Natural killer cell (primary cell): ENCODE measurements at regions not wholly inside any gene's neighbourhood (a gene's known extent, or its start where the extent isn't known, plus 50 kb on each side); places are given as distances from the start of the nearest gene placed in this dataset.

ENCODE experiments used
- ATAC-seq, 3 donors: fragments of 150-1000 bp in 2 of 3; fragments of 200-7000 bp in 1 of 3; cut with Tn5 transposase; 1 replicate in 1 of 3; 2 replicates in 2 of 3; pipeline ENCODE4 v1.10.0; 2021; ENCODE audit warnings: mild to moderate bottlenecking in 2 of 3, moderate library complexity in 2 of 3
- DNase-seq, 2 donors: peaks; one replicate each; pipeline versions ENCODE4 v3.0.0 to v3.0.0-alpha.2; 2013 to 2021; ENCODE audit warnings: mixed read lengths in 1 of 2
- H3K27ac ChIP-seq: one replicate; pipeline ENCODE4 v1.5.1; 2013; ENCODE audit warnings: mild to moderate bottlenecking, low read length
- H3K27me3 ChIP-seq: one replicate; pipeline ENCODE4 v1.6.1; 2013; ENCODE audit warnings: low read length; ENCODE audit not compliant: control insufficient read depth, insufficient read depth
- H3K36me3 ChIP-seq: one replicate; pipeline ENCODE4 v1.6.1; 2013; ENCODE audit warnings: low read length; ENCODE audit not compliant: control insufficient read depth, insufficient read depth
- H3K4me1 ChIP-seq: one replicate; pipeline ENCODE4 v1.6.1; 2013; ENCODE audit warnings: low read length; ENCODE audit not compliant: control insufficient read depth, insufficient read depth
- H3K4me3 ChIP-seq: one replicate; pipeline ENCODE4 v1.5.1; 2013; ENCODE audit warnings: low read length
- H3K9me3 ChIP-seq: one replicate; pipeline ENCODE4 v1.6.1; 2013; ENCODE audit warnings: low read length; ENCODE audit not compliant: control insufficient read depth, insufficient read depth
- H3K27ac Mint-ChIP-seq, 2 donors: one replicate each; pipeline ENCODE4 v1.8.0; 2022; ENCODE audit warnings: mild to moderate bottlenecking in 2 of 2, mixed read lengths in 2 of 2, moderate library complexity in 1 of 2
- H3K27me3 Mint-ChIP-seq, 2 donors: one replicate each; pipeline ENCODE4 v1.8.0; 2022; ENCODE audit warnings: low read depth in 2 of 2, mixed read lengths in 2 of 2
- H3K36me3 Mint-ChIP-seq: one replicate; pipeline ENCODE4 v1.8.0; 2022; ENCODE audit warnings: mixed read lengths
- H3K4me1 Mint-ChIP-seq, 2 donors: one replicate each; pipeline ENCODE4 v1.8.0; 2022; ENCODE audit warnings: mixed read lengths in 2 of 2
- H3K4me3 Mint-ChIP-seq: one replicate; pipeline ENCODE4 v1.8.0; 2022; ENCODE audit warnings: mild to moderate bottlenecking, moderate library complexity, mixed read lengths
- H3K9me3 Mint-ChIP-seq, 2 donors: one replicate each; pipeline ENCODE4 v1.8.0; 2022; ENCODE audit warnings: mixed read lengths in 2 of 2
- CTCF ChIP-seq: fragments of 200-600 bp; IDR thresholded peaks from one replicate; pipeline ENCODE4 v1.8.0; 2022; ENCODE audit warnings: antibody characterized with exemption
- WGBS: methylation state at CpG from one replicate; pipeline ENCODE4 v1.1.7; 2013; ENCODE audit warnings: missing lambda C conversion rate; ENCODE audit not compliant: insufficient coverage; 5-methylcytosine and 5-hydroxymethylcytosine counted together
- intact Hi-C: fragments of 100-400 bp; cut with micrococcal nuclease; formaldehyde crosslinking; loops from one replicate; pipeline ENCODE4 v1.14.2; 2022

- no peaks in the 10 kb centered on the region for H3K9me3 Mint-ChIP-seq
- no peaks in the 10 kb centered on the region for H3K9me3 ChIP-seq
- intact Hi-C loops = no loop called here
- peaks cover 0 to 4% of the 10 kb centered on the region in 2 donors for H3K27me3 Mint-ChIP-seq
- H3K4me3 Mint-ChIP-seq = no peak overlapping the region
- H3K36me3 Mint-ChIP-seq = no peaks in the 10 kb centered on the region
- H3K4me3 ChIP-seq = no peak overlapping the region
- no peaks in the 10 kb centered on the region for H3K4me1 ChIP-seq
- no peak overlapping the region for H3K27ac ChIP-seq
- DNase-seq (no peak), ATAC-seq (no peak)
- 23% methylated on average over 7 of the region's 7 CpGs for whole genome bisulfite sequencing
- TF ChIP-seq CTCF = no peak
- H3K27ac Mint-ChIP-seq = no peak overlapping the region
- no peaks in the 10 kb centered on the region for H3K36me3 ChIP-seq
- H3K27me3 ChIP-seq = no peaks in the 10 kb centered on the region
- no peaks in the 10 kb centered on the region for H3K4me1 Mint-ChIP-seq
Observed at GRCh38 chr9:111276431-111277128, 53.4 kb downstream of the OR2K2 start.

GRCh38 chr9:111274737-111275136 lies 55.3 kb downstream of the OR2K2 start:
- intact Hi-C loops = loop anchor here (1.0 kb wide), 1 partner anchor 14 kb away; no protein-coding TSS in a partner anchor
- H3K4me3 Mint-ChIP-seq = no peak overlapping the region

GRCh38 chr9:111272581-111272980 lies 57.4 kb downstream of the OR2K2 start:
- Mint-ChIP-seq H3K27me3 (peaks cover 0 to 6% of the 10 kb centered on the region in 2 donors), H3K4me3 (no peak overlapping the region), H3K27ac (no peak overlapping the region), H3K36me3 (no peaks in the 10 kb centered on the region), H3K4me1 (no peaks in the 10 kb centered on the region), H3K9me3 (peaks cover 0 to 4% of the 10 kb centered on the region in 2 donors)
- H3K9me3 ChIP-seq = no peaks in the 10 kb centered on the region
- WGBS = no CpG with 5 or more reads among the region's 4 CpGs
- no peak overlapping the region for H3K27ac ChIP-seq
- intact Hi-C loops = no loop called here
- no peaks in the 10 kb centered on the region for H3K36me3 ChIP-seq
- no peak for TF ChIP-seq CTCF
- ATAC-seq = no peak
- no peaks in the 10 kb centered on the region for H3K27me3 ChIP-seq
- no peaks in the 10 kb centered on the region for H3K4me1 ChIP-seq
- DNase-seq = no peak
- no peak overlapping the region for H3K4me3 ChIP-seq

More at GRCh38 chr9:111274737-111275136, 55.3 kb downstream of the OR2K2 start:
- H3K9me3 ChIP-seq = no peaks in the 10 kb centered on the region
- Mint-ChIP-seq H3K27me3 (peaks cover 0 to 4% of the 10 kb centered on the region in 2 donors), H3K27ac (no peak overlapping the region), H3K9me3 (no peaks in the 10 kb centered on the region), H3K36me3 (no peaks in the 10 kb centered on the region), H3K4me1 (no peaks in the 10 kb centered on the region)
- no peak for DNase-seq
- no peak for TF ChIP-seq CTCF
- no peak for ATAC-seq
- H3K36me3 ChIP-seq = no peaks in the 10 kb centered on the region
- no peak overlapping the region for H3K27ac ChIP-seq
- H3K4me1 ChIP-seq = no peaks in the 10 kb centered on the region
- 100% methylated on average over 1 of the region's 2 CpGs for WGBS
- no peaks in the 10 kb centered on the region for H3K27me3 ChIP-seq
- H3K4me3 ChIP-seq = no peak overlapping the region
